ENCODE measurements at regions not wholly inside any gene's neighbourhood (a gene's known extent, or its start where the extent isn't known, plus 50 kb on each side); places are given as distances from the start of the nearest gene placed in this dataset.
A peak's percentile ranks its signal among the peaks of the same experiment; 100 is the strongest.

DNA sequence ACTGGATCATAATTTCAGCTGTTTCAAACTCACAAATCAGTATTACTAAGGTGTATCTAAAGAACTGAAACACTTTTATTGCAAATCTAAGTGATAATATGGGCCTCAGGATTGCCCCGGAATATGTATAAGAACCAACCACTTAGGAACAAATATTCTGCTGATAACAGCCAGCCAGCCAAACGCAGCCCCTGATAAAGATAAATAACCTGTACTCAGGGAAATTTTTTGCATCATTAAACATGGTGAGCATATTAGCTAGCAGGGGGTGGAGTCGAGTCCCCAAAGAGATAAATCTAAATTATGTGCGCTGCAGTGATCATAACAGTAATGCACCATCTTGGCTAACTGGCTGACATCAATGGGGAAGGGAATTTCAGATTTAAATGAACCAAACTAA is 410.2 kb upstream of the MAP3K7 start:
- no peak for DNase-seq (ENCODE audit: low read depth in 2 of 2)

GRCh38 chr6:90993770-90994169 is 406.9 kb upstream of the MAP3K7 start:
- DNase-seq (ENCODE audit: low read depth in 2 of 2), result peak in 1 of 2 donors; percentile 30

DNA sequence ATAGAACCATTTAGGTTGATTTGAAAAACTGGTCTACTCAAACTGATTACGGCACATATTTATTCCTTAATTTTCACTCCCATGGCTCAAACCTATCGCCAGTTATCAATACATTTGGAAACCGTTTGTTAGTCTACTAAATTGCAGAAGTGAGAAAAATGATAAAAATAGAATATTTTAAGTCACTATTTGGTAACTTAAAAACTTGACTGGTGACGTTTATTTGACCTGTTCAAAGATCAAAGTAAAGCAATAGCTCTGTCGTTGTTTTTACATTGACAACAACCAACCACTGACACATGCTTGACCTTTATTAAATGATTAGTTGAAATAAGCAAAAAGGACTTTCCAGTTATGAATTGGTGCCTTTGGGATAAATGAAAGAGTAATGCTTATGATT is 402.9 kb upstream of the MAP3K7 start:
- no peak for DNase-seq (ENCODE audit: low read depth in 2 of 2)

- DNase-seq (ENCODE audit: low read depth in 2 of 2), result no peak
These were observed 397.2 kb upstream of the MAP3K7 start for GRCh38 chr6:90984066-90984465.

DNA sequence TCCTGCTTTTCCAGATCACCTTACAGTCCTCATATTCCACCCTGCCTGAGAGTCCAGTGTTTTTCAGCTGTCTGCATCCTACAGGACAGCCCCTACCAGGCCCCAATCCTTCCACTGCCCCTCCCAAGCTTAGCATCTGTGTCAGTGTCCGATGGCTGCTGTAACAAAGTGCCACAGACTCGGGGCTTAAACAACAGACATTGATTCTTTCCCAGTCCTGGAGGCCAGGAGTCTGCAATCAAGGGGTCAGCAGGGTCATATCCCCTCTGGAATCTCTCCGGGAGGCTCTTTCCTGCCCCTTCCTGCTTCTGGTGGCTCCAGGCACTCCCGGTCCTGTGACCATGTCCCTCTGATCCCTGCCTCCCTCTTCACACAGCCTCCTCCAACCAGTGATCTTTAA is 396.6 kb upstream of the MAP3K7 start:
- no peak for DNase-seq (ENCODE audit: low read depth in 2 of 2)

DNA sequence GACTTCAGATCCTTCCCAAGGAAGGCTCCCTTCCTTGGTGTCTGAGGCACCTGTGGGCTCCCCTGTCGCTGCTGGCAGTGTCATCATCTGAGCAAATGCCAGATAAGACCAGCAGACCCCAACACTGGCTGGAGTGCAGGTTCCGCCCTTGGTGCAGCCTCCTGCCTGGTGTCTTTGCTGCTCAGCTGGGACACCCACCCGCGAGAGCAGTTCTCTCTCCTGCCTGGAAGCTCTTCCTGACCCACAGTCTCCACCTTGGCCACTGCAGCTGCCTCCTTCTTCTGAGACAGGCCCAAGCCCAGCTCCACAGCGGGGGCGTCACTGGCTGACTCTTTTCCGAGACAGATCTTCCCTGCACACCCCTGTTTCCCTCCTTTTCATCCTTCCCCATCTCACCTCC is 395.7 kb upstream of the MAP3K7 start:
- no peak for DNase-seq (ENCODE audit: low read depth in 2 of 2)

- no peak for DNase-seq (ENCODE audit: low read depth in 2 of 2)
These were observed 395.2 kb upstream of the MAP3K7 start for GRCh38 chr6:90982051-90982450.

DNA sequence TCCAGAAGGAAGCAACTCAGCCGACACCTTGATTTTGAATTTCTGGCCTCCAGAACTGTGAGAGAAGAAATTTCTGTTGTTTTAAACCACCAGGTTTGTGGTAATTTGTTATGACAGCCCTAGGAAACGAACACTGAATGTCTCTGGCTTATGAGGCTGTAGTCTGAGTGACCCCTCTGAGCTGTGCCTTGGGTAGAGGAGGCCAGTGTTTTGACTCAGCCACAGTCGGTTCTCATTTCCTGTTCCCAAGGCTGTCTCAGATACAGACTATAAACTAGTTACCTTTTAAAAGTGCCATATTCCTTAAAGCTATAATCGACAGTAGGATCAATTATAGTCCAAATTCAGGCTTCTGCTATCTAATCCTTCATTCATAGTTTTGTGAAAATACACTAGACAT is 391.2 kb upstream of the MAP3K7 start:
- DNase-seq (ENCODE audit: low read depth in 2 of 2), result peak in 1 of 2 donors; percentile 38

DNA sequence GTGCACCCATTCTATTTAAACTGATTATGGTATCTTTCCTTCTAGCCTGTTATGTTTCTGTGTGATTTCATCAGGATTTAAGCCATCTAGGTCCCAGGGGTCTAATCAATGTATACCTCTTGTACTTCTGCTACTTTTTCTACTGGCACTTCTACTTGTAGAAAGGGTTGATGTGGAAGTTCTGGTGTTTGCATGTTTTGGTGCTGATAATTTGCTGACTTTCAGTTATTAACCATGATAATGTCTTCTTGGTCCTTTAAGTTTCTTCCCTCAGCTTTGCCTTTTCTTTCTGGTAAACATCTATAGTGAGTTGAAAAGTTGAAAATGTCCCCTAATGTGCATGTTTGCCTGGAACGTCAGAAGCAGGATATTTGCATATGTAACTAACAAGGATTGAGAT is 390.6 kb upstream of the MAP3K7 start:
- DNase-seq (ENCODE audit: low read depth in 2 of 2), result no peak

DNA sequence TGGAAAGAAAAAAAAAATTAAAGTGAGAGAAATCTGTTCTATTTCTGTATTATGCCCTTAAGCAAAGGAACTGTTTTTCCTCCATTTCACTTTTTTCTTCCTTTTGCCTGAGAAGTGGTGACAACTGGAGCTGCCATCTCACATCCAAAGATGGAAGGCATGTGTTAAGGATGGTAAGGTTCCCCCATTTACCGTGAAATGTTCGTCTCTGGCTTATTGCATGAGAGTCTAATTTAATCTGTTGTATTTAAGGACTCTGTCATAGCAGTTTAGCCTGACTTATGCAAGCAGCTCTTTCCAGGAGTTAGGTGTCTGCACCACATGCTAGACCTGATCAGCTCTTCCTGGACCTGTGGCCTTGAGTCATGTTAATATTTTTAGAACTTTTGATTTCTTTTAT is 389.5 kb upstream of the MAP3K7 start:
- no peak for DNase-seq (ENCODE audit: low read depth in 2 of 2)

DNA sequence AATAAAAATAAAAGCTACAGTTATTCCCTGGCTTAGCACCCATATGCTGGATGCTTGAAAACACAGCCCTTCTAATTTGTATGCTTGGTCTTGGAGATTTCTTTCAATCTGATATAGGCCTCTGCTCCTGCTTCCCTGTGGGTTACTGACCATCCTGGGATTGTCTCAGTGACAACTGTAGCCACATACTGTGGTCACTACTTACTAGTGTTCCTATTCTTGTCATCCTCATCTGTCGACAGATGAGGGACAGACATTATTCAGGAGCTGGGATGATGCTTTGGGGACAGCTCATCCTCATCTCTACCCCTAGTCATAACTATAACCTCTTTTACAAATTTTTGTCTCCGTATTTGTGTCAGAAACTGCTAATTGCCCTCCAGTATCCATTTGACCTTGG is 388.9 kb upstream of the MAP3K7 start:
- DNase-seq (ENCODE audit: low read depth in 2 of 2), result no peak

DNA sequence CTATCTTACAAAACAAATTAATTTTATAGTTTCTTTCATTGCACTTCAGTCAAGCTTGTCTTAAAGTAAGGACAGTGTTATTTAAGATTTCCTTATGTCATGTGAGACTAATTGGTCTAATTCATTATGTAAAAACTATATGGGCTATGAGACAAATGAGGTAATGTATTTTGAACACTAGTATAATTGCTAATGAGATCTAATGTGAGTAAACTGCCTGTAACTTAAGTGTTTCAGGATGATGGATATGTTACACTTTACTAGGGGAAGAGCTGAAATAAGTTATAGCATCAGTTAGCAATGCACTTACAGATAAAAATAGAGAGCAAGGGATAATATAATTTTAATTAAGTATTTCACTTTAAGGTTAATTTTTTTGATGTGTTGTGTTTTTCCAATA is 386.3 kb upstream of the MAP3K7 start:
- DNase-seq (ENCODE audit: low read depth in 2 of 2), result no peak

DNA sequence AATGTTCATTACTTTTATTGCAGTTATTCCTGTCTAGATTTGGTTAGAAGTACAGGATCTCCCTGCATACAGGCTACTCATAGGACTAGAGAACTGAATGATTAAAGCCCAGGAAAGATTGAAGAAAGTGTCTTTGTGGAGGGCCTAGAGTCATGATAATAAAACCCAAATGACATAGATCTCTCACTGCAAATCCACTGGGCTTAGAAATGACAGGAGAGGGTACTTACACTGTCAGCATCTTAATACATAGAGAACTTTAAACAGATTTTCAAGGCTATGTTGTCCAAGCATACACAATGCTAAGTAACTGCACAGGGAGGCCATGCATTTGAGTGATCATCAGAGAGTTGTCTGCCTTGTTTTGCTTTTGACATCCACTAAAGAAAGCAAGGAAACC is 383.8 kb upstream of the MAP3K7 start:
- DNase-seq (ENCODE audit: low read depth in 2 of 2), result no peak

GRCh38 chr6:90967471-90967870 is 380.6 kb upstream of the MAP3K7 start:
- DNase-seq (ENCODE audit: low read depth in 2 of 2), result no peak

GRCh38 chr6:90960324-90960723 is 373.5 kb upstream of the MAP3K7 start:
- no peak for DNase-seq (ENCODE audit: low read depth in 2 of 2)

GRCh38 chr6:90955246-90955645 is 368.4 kb upstream of the MAP3K7 start:
- DNase-seq (ENCODE audit: low read depth in 2 of 2), result no peak

DNA sequence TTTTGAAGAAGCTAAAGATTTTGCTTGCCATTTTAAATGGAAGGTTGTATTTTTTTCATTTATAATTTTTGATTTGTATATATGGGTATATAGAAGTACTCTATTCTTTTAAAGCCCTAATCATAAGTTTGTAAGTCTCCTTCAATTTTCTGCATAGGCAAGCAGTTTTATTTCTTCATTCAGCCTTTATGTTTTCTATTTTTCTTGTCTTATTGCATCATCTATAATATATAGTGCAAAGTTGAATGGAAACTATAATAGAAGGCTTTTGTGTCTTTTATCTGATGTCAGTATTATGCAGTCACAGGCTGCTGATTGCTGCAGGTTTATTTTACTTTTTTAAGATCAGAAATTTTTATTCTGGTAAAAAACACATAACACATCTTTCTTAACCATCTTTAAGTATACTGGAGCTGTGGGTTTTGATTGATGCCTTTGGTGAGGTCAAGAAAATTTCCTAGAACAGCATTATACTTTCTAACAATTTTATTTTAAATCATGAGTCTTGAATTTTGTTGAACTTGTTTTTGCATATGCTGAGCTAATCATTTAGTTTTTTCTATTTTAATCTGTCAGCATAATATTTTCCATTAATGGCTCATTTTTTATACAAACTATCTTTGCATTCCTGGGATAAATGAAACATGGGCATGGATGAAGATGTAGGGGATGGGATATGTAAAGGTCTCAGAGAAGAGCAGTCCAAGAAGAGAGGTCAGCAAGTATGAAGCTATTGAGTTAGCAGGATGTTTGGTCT is 366.7 kb upstream of the MAP3K7 start:
- no peak for DNase-seq (ENCODE audit: low read depth in 2 of 2)

DNA sequence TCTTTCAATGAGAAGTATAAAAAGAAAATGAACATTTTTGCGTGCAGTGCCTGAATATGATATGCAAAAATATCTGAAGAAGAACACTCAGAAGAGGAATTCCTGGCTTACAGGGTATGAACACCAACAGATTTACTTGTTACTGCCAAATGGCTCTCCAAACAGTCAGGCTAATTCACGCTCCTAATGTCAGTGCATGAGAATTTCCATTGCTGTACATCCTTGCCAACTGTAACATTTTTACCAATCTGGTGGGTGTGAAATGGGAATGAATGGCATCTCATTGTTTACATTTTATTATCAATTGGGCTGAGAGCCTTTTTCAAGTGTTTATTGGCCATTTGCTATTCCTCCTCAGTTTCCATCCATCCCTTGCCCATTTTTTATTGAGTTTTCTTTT is 365.3 kb upstream of the MAP3K7 start:
- DNase-seq (ENCODE audit: low read depth in 2 of 2), result no peak

- DNase-seq (ENCODE audit: low read depth in 2 of 2), result no peak
These were observed 361.7 kb upstream of the MAP3K7 start for GRCh38 chr6:90948540-90948939.

DNA sequence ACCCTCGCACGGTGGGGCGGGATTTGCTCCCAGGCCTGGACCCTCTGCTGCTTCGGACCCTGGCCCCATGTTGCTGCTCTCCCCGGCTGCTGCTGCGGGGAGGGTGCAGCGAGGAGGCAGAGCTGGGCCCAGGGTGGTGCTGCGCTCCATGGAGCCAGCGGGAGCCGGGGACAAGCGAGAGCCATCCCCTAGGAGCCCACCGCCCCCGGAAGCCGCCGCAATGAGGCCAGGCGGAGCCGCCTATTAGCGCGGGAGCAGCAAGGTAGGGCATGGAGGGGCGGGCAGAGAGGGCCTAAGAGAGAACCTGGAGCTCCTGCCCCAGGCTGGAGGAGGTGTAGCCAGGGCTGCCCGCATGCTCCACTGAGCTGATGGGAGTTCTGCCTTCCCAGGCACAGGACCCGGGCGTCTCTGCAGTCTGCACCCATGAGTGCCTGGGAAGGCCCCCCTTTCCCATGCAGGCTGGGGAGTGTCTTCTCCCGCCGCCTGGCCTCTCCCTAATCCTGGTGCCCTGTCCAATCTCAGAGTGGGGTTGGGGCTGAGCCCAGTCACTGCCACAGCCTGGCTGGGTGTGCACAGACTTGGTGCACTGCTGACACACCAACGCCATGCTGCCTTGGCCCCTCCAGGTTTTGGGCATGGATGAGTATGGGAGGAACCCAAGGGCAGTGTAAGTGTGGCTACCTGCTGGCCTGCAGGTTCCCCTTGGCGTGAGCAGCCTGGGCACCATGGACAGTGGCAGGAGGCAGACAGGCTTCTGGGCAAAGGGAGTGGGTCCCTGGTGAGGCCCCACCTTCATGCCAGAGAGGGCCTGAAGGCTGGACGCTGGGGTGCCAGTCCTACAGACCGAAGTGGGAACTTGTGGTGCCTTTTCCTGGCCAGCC is 360.6 kb upstream of the MAP3K7 start:
- no peak for DNase-seq (ENCODE audit: low read depth in 2 of 2)

DNA sequence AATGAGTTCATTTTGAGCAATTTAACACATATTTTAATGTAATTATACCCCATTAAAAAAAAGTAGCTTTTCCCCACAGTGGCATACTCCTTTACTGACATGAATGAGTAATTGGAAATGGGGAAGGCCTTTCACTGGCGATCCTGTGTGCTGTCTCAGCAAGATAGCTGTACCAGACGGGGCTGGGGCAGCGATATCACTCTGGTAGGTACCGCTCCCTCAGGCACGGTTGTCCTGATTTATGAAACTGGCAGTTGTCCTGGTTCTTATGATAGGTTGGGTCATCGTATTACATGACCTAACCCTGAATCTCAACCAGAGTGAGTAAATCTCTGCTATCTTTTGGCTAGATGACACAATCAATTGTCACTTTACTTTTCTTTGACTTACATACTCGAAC is 355.0 kb upstream of the MAP3K7 start:
- no peak for DNase-seq (ENCODE audit: low read depth in 2 of 2)

DNA sequence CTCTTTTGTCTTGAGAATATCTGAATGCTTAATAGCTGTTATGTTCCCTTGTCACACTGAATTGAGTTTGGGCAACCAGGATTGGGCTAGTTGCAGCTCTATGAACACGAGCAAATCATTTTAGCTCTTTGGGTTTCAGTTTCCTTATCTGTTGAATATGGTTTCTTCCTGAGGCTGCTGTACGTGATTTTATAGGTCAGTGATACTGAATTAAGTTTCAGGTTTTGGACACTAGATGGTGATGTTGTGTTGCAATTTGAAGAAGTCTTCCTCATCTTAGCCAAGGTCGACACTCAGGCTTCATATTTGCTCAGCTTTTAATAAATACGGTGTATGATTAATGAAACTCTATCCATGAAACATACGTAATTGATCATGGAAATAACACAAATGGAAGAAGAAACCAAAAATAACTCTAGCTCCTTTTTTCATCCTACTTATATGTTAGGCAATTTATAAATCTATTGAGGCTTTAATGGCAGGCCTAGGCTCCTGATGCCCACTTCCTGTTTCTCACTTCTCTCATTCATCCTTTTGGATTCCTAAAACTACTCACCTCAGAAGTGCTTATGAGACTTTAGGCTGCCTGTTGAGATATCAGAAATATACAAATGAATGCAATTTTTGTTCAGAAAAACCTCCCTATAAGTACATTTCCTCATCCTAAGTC is 354.1 kb upstream of the MAP3K7 start:
- DNase-seq (ENCODE audit: low read depth in 2 of 2), result peak; percentile 72 to 73
